ENCODE measurements at regions not wholly inside any gene's neighbourhood (a gene's known extent, or its start where the extent isn't known, plus 50 kb on each side); places are given as distances from the start of the nearest gene placed in this dataset.

DNA sequence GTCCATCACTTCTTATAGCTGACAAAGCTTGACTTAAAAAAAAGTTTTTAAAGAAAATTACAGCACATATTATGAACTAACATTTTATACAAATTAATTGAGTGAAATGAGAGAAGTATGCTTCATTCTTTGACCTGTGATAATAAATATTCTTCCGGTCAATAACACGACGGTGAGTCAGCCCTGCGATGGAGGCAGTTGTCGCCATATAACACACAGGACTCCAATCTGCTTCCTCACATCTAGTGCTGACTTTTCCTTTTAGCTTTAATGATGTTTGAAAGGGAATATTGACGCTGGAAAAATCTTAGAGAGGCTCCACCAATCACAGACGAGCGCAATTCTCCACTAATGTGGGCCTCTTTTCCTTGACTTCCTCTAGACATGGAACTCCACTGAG is 166.9 kb upstream of the C1orf21 start:
- TF ChIP-seq POLR2A (IDR thresholded peaks at IDR 0.05) (no peak), POLR2AphosphoS5 (IDR thresholded peaks at IDR 0.05) (no peak)
- TF ChIP-seq, protein P1, sequence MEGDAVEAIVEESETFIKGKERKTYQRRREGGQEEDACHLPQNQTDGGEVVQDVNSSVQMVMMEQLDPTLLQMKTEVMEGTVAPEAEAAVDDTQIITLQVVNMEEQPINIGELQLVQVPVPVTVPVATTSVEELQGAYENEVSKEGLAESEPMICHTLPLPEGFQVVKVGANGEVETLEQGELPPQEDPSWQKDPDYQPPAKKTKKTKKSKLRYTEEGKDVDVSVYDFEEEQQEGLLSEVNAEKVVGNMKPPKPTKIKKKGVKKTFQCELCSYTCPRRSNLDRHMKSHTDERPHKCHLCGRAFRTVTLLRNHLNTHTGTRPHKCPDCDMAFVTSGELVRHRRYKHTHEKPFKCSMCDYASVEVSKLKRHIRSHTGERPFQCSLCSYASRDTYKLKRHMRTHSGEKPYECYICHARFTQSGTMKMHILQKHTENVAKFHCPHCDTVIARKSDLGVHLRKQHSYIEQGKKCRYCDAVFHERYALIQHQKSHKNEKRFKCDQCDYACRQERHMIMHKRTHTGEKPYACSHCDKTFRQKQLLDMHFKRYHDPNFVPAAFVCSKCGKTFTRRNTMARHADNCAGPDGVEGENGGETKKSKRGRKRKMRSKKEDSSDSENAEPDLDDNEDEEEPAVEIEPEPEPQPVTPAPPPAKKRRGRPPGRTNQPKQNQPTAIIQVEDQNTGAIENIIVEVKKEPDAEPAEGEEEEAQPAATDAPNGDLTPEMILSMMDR (IDR thresholded peaks at IDR 0.05) = no peak

Data from prostate gland (tissue), 2 donors.